WTC11 (cell line): ENCODE measurements at regions not wholly inside any gene's neighbourhood (a gene's known extent, or its start where the extent isn't known, plus 50 kb on each side); places are given as distances from the start of the nearest gene placed in this dataset.
A peak's percentile ranks its signal among the peaks of the same experiment; 100 is the strongest.

Experiments
- ATAC-seq: fragments of 200-7000 bp; cut with Tn5 transposase; 2 replicates; pipeline ENCODE4 v1.10.0; 2021; ENCODE audit warnings: mild to moderate bottlenecking, moderate library complexity
- CTCF ChIA-PET: fragments of 300-600 bp; sonication (Branson Sonifier 250); formaldehyde crosslinking; loops from one replicate; lab custom pipeline; 2021; ENCODE audit warnings: antibody characterized with exemption; lab: Charles Lee
- POLR2A ChIA-PET: fragments of 350-600 bp; sonication (Branson Sonifier 250); formaldehyde crosslinking; loops from one replicate; lab custom pipeline; 2021; ENCODE audit warnings: antibody characterized with exemption; lab: Charles Lee
- DNase-seq: peaks from one replicate; pipeline ENCODE4 v3.0.0; 2021; ENCODE audit warnings: low spot score
- H3K27ac Mint-ChIP-seq: 2 replicates; pipeline ENCODE4 v1.8.0; 2021; ENCODE audit warnings: mixed read lengths
- H3K27me3 Mint-ChIP-seq: 2 replicates; pipeline ENCODE4 v1.8.0; 2021; ENCODE audit warnings: low read depth, mild to moderate bottlenecking, moderate library complexity, mixed read lengths
- H3K36me3 Mint-ChIP-seq: 2 replicates; pipeline ENCODE4 v1.8.0; 2021; ENCODE audit warnings: mixed read lengths
- H3K4me1 Mint-ChIP-seq: 2 replicates; pipeline ENCODE4 v1.8.0; 2022; ENCODE audit warnings: mixed read lengths
- H3K4me3 Mint-ChIP-seq: 2 replicates; pipeline ENCODE4 v1.8.0; 2021; ENCODE audit warnings: mild to moderate bottlenecking, moderate library complexity, mixed read lengths
- H3K9me3 Mint-ChIP-seq: 2 replicates; pipeline ENCODE4 v1.8.0; 2021; ENCODE audit warnings: mixed read lengths
- AFF4 ChIP-seq: sonication (generic); formaldehyde crosslinking; IDR thresholded peaks from 2 replicates; pipeline ENCODE4 v1.8.1; 2023; ENCODE audit warnings: mild to moderate bottlenecking, missing genetic modification reagents, borderline replicate concordance
- ATF2 ChIP-seq: sonication (generic); formaldehyde crosslinking; IDR thresholded peaks from 2 replicates; pipeline ENCODE4 v1.8.1; 2022; ENCODE audit warnings: low read depth, missing genetic modification reagents, borderline replicate concordance
- CTCF ChIP-seq: fragments of 200-600 bp; IDR thresholded peaks from 2 replicates; pipeline ENCODE4 v1.8.0; 2022; ENCODE audit warnings: antibody characterized with exemption
- E2F1 ChIP-seq: sonication (generic); formaldehyde crosslinking; IDR thresholded peaks from 2 replicates; pipeline ENCODE4 v1.8.0; 2022; ENCODE audit warnings: mild to moderate bottlenecking, missing genetic modification reagents
- E2F4 ChIP-seq: sonication (generic); formaldehyde crosslinking; IDR thresholded peaks from 2 replicates; pipeline ENCODE4 v1.8.1; 2022; ENCODE audit warnings: low read depth, mild to moderate bottlenecking, moderate library complexity, missing genetic modification reagents, borderline replicate concordance
- GTF2I ChIP-seq: fragments of 250-450 bp; sonication (Bioruptor Pico); conservative IDR thresholded peaks from 2 replicates; pipeline ENCODE4 v1.4.0; 2021; ENCODE audit warnings: mild to moderate bottlenecking
- HMGXB4 ChIP-seq: sonication (generic); formaldehyde crosslinking; IDR thresholded peaks from 2 replicates; pipeline ENCODE4 v1.8.1; 2023; ENCODE audit warnings: mild to moderate bottlenecking, moderate library complexity, missing genetic modification reagents
- NFATC4 ChIP-seq: fragments of 250-450 bp; sonication (Bioruptor Pico); IDR thresholded peaks from 2 replicates; pipeline ENCODE4 v1.9.0; 2021; ENCODE audit warnings: mild to moderate bottlenecking
- NR2C2 ChIP-seq: sonication (generic); formaldehyde crosslinking; IDR thresholded peaks from 2 replicates; pipeline ENCODE4 v1.8.0; 2022; ENCODE audit warnings: mild to moderate bottlenecking, missing genetic modification reagents
- PREB ChIP-seq: sonication (generic); formaldehyde crosslinking; IDR thresholded peaks from 2 replicates; pipeline ENCODE4 v1.8.1; 2022; ENCODE audit warnings: mild to moderate bottlenecking, missing genetic modification reagents, moderate library complexity, borderline replicate concordance
- SMAD4 ChIP-seq: sonication (generic); formaldehyde crosslinking; IDR thresholded peaks from 2 replicates; pipeline ENCODE4 v1.8.0; 2022; ENCODE audit warnings: mild to moderate bottlenecking, missing genetic modification reagents
- SP1 ChIP-seq: sonication (generic); formaldehyde crosslinking; conservative IDR thresholded peaks from 2 replicates; pipeline ENCODE4 v1.8.1; 2022; ENCODE audit warnings: missing genetic modification reagents
- TEAD1 ChIP-seq: sonication (generic); formaldehyde crosslinking; IDR thresholded peaks from 2 replicates; pipeline ENCODE4 v1.8.0; 2022; ENCODE audit warnings: mild to moderate bottlenecking, missing genetic modification reagents
- ZNF232 ChIP-seq: sonication (generic); formaldehyde crosslinking; IDR thresholded peaks from 2 replicates; pipeline ENCODE4 v1.8.0; 2022; ENCODE audit warnings: mild to moderate bottlenecking, missing genetic modification reagents
- ZNF263 ChIP-seq: sonication (generic); formaldehyde crosslinking; IDR thresholded peaks from 2 replicates; pipeline ENCODE4 v1.8.1; 2022; ENCODE audit warnings: low read depth, mild to moderate bottlenecking, moderate library complexity, missing genetic modification reagents
- ZNF416 ChIP-seq: fragments of 250-450 bp; sonication (Bioruptor Pico); IDR thresholded peaks from 2 replicates; pipeline ENCODE4 v1.9.0; 2021; ENCODE audit warnings: mild to moderate bottlenecking, inconsistent platforms
- TF ChIP-seq, protein P1 (sequence below): sonication (generic); formaldehyde crosslinking; IDR thresholded peaks from 2 replicates; pipeline ENCODE4 v1.8.0; 2022; ENCODE audit warnings: missing genetic modification reagents
- TF ChIP-seq, protein P2 (sequence below): sonication (generic); formaldehyde crosslinking; IDR thresholded peaks from 2 replicates; pipeline ENCODE4 v1.8.0; 2023; ENCODE audit warnings: missing genetic modification reagents
- TF ChIP-seq, protein P3 (sequence below): sonication (generic); formaldehyde crosslinking; IDR thresholded peaks from 2 replicates; pipeline ENCODE4 v1.8.0; 2022; ENCODE audit warnings: mild to moderate bottlenecking, missing genetic modification reagents

- ChIA-PET CTCF (no interaction called here), POLR2A (no interaction called here)
- H3K27me3 Mint-ChIP-seq: no peaks in the 10 kb centered on the region
- peak; percentile 22; the same call in 1 of the 2 replicates for ATAC-seq
- no peaks in the 10 kb centered on the region for H3K4me1 Mint-ChIP-seq
- H3K27ac Mint-ChIP-seq: no peak overlapping the region
- no peaks in the 10 kb centered on the region for H3K36me3 Mint-ChIP-seq
- DNase-seq: no peak
- no peaks in the 10 kb centered on the region for H3K9me3 Mint-ChIP-seq
- no peak overlapping the region for H3K4me3 Mint-ChIP-seq
- TF ChIP-seq, protein P1, sequence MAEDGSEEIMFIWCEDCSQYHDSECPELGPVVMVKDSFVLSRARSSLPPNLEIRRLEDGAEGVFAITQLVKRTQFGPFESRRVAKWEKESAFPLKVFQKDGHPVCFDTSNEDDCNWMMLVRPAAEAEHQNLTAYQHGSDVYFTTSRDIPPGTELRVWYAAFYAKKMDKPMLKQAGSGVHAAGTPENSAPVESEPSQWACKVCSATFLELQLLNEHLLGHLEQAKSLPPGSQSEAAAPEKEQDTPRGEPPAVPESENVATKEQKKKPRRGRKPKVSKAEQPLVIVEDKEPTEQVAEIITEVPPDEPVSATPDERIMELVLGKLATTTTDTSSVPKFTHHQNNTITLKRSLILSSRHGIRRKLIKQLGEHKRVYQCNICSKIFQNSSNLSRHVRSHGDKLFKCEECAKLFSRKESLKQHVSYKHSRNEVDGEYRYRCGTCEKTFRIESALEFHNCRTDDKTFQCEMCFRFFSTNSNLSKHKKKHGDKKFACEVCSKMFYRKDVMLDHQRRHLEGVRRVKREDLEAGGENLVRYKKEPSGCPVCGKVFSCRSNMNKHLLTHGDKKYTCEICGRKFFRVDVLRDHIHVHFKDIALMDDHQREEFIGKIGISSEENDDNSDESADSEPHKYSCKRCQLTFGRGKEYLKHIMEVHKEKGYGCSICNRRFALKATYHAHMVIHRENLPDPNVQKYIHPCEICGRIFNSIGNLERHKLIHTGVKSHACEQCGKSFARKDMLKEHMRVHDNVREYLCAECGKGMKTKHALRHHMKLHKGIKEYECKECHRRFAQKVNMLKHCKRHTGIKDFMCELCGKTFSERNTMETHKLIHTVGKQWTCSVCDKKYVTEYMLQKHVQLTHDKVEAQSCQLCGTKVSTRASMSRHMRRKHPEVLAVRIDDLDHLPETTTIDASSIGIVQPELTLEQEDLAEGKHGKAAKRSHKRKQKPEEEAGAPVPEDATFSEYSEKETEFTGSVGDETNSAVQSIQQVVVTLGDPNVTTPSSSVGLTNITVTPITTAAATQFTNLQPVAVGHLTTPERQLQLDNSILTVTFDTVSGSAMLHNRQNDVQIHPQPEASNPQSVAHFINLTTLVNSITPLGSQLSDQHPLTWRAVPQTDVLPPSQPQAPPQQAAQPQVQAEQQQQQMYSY (CRISPR knock-in tag): no peak
- TF ChIP-seq E2F4 (CRISPR knock-in tag) (no peak), E2F1 (CRISPR knock-in tag) (no peak), ZNF232 (no peak), TEAD1 (CRISPR knock-in tag) (no peak), ZNF416 (CRISPR knock-in tag) (no peak), ATF2 (CRISPR knock-in tag) (no peak), CTCF (no peak), HMGXB4 (CRISPR knock-in tag) (no peak), AFF4 (CRISPR knock-in tag) (no peak), SP1 (CRISPR knock-in tag) (no peak), GTF2I (CRISPR knock-in tag) (no peak), ZNF263 (CRISPR knock-in tag) (no peak), NFATC4 (CRISPR knock-in tag) (no peak), SMAD4 (CRISPR knock-in tag) (no peak), NR2C2 (CRISPR knock-in tag) (no peak), PREB (no peak)
- TF ChIP-seq, protein P2, sequence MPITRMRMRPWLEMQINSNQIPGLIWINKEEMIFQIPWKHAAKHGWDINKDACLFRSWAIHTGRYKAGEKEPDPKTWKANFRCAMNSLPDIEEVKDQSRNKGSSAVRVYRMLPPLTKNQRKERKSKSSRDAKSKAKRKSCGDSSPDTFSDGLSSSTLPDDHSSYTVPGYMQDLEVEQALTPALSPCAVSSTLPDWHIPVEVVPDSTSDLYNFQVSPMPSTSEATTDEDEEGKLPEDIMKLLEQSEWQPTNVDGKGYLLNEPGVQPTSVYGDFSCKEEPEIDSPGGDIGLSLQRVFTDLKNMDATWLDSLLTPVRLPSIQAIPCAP (CRISPR knock-in tag): no peak
- TF ChIP-seq, protein P3, sequence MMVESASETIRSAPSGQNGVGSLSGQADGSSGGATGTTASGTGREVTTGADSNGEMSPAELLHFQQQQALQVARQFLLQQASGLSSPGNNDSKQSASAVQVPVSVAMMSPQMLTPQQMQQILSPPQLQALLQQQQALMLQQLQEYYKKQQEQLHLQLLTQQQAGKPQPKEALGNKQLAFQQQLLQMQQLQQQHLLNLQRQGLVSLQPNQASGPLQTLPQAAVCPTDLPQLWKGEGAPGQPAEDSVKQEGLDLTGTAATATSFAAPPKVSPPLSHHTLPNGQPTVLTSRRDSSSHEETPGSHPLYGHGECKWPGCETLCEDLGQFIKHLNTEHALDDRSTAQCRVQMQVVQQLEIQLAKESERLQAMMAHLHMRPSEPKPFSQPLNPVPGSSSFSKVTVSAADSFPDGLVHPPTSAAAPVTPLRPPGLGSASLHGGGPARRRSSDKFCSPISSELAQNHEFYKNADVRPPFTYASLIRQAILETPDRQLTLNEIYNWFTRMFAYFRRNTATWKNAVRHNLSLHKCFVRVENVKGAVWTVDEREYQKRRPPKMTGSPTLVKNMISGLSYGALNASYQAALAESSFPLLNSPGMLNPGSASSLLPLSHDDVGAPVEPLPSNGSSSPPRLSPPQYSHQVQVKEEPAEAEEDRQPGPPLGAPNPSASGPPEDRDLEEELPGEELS (CRISPR knock-in tag): no peak
Measured at GRCh38 chr2:228245601-228246000, 64.1 kb upstream of the SPHKAP start.
